SU-DHL-6 (cell line): ENCODE measurements at regions not wholly inside any gene's neighbourhood (a gene's known extent, or its start where the extent isn't known, plus 50 kb on each side); places are given as distances from the start of the nearest gene placed in this dataset.

ENCODE experiments used
- H2AFZ ChIP-seq: fragments of 200-600 bp; sonication (generic); 2 replicates; pipeline ENCODE4 v1.6.1; 2014; ENCODE audit warnings: low read depth, mild to moderate bottlenecking, moderate library complexity, mixed read lengths, antibody characterized with exemption, low read length; ENCODE audit not compliant: severe bottlenecking
- H3F3A ChIP-seq: fragments of 200-600 bp; shearing (Covaris generic); 2 replicates; pipeline ENCODE4 v1.6.0; 2016; ENCODE audit warnings: antibody characterized with exemption, mild to moderate bottlenecking; ENCODE audit not compliant: insufficient read depth
- H3K27ac ChIP-seq: fragments of 200-600 bp; sonication (generic); 2 replicates; pipeline ENCODE4 v1.5.1; 2016; ENCODE audit warnings: low read depth, mild to moderate bottlenecking, low read length, moderate library complexity, mixed read lengths
- H3K27me3 ChIP-seq: fragments of 200-600 bp; sonication (generic), shearing (Covaris generic); 2 replicates; pipeline ENCODE4 v1.6.0; 2014; ENCODE audit warnings: mild to moderate bottlenecking, low read length
- H3K36me3 ChIP-seq: fragments of 200-600 bp; sonication (generic); 2 replicates; pipeline ENCODE4 v1.6.1; 2014; ENCODE audit warnings: mild to moderate bottlenecking, low read length, mixed read lengths
- H3K4me2 ChIP-seq: fragments of 300-600, 200-600 bp; shearing (Covaris generic), sonication (generic); 2 replicates; pipeline ENCODE4 v1.6.0; 2014; ENCODE audit warnings: low read length, low read depth, mild to moderate bottlenecking; ENCODE audit not compliant: poor library complexity, severe bottlenecking
- H3K4me3 ChIP-seq: fragments of 200-600 bp; sonication (generic); 2 replicates; pipeline ENCODE4 v1.5.1; 2014; ENCODE audit warnings: antibody characterized with exemption, low read length, mild to moderate bottlenecking, mixed read lengths; ENCODE audit not compliant: insufficient read depth, poor library complexity, severe bottlenecking
- H3K79me2 ChIP-seq: fragments of 200-600 bp; sonication (generic); 2 replicates; pipeline ENCODE4 v1.6.1; 2014; ENCODE audit warnings: mild to moderate bottlenecking, low read length, moderate library complexity; ENCODE audit not compliant: insufficient read depth
- H3K9ac ChIP-seq: fragments of 200-600 bp; sonication (generic); 2 replicates; pipeline ENCODE4 v1.7.0; 2014; ENCODE audit warnings: mild to moderate bottlenecking, low read length
- H3K9me2 ChIP-seq: fragments of 200-600 bp; sonication (generic); replicated peaks from 2 replicates; pipeline ENCODE4 v1.6.1; 2014; ENCODE audit warnings: low read length; ENCODE audit not compliant: insufficient read depth
- H3K9me3 ChIP-seq: fragments of 200-600 bp; sonication (generic); 2 replicates; pipeline ENCODE4 v1.6.1; 2014; ENCODE audit warnings: low read length, mixed read lengths; ENCODE audit not compliant: insufficient read depth
- H4K20me1 ChIP-seq: fragments of 200-600 bp; sonication (generic); 2 replicates; pipeline ENCODE4 v1.6.1; 2014; ENCODE audit warnings: low read depth, mild to moderate bottlenecking, antibody characterized with exemption, low read length, moderate library complexity, mixed read lengths
- CTCF ChIP-seq: fragments of 200-600 bp; sonication (generic); IDR thresholded peaks from one replicate; pipeline ENCODE4 v1.5.1; 2017; ENCODE audit warnings: antibody characterized with exemption, mild to moderate bottlenecking, low read length, moderate library complexity; ENCODE audit not compliant: insufficient read depth, poor library complexity, severe bottlenecking
- EZH2phosphoT487 ChIP-seq: fragments of 200-600 bp; sonication (generic), shearing (Covaris generic); conservative IDR thresholded peaks from 2 replicates; pipeline ENCODE4 v1.6.1; 2018; ENCODE audit warnings: mild to moderate bottlenecking, antibody characterized with exemption, low read length, moderate library complexity, mixed read lengths

GRCh38 chr5:39521940-39522590 lies 97.3 kb upstream of the DAB2 start:
- H3K4me2 ChIP-seq = no peak overlapping the region
- H3K27ac ChIP-seq = no peak overlapping the region
- no peaks in the 10 kb centered on the region for H3K36me3 ChIP-seq
- no peaks in the 10 kb centered on the region for H3K9me2 ChIP-seq
- no peaks in the 10 kb centered on the region for H3K79me2 ChIP-seq
- H4K20me1 ChIP-seq = no peaks in the 10 kb centered on the region
- H2AFZ ChIP-seq = no peak overlapping the region
- H3K27me3 ChIP-seq = no peaks in the 10 kb centered on the region
- H3K9me3 ChIP-seq = no peaks in the 10 kb centered on the region
- no peak for TF ChIP-seq EZH2phosphoT487
- TF ChIP-seq CTCF = no peak
- H3F3A ChIP-seq = no peaks in the 10 kb centered on the region
- H3K9ac ChIP-seq = no peak overlapping the region
- H3K4me3 ChIP-seq = no peak overlapping the region

GRCh38 chr5:39521098-39521860 lies 96.5 kb upstream of the DAB2 start:
- Histone ChIP-seq H3K79me2 (no peaks in the 10 kb centered on the region), H3K4me2 (no peak overlapping the region), H3K36me3 (no peaks in the 10 kb centered on the region), H4K20me1 (no peaks in the 10 kb centered on the region), H3K9ac (no peak overlapping the region), H2AFZ (no peak overlapping the region), H3F3A (no peaks in the 10 kb centered on the region), H3K27ac (no peak overlapping the region), H3K9me3 (no peaks in the 10 kb centered on the region), H3K9me2 (no peaks in the 10 kb centered on the region), H3K4me3 (no peak overlapping the region), H3K27me3 (no peaks in the 10 kb centered on the region)
- TF ChIP-seq EZH2phosphoT487 (no peak), CTCF (no peak)

DNA sequence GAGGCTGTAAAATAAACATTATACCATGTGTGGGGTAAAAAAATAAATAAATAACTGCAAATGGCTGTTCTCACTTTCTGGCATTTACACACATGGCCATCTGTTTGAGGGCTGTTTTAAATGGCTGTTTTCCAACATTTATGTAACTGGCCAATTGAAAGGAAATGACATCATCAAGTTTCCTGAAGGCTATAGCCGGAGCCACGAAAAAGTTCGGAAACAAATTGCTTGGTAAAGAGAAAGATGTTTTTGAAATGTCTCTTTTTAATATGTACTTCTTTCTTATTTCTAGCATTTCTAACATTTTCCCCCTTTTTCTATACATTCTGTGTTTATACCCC lies 95.4 kb upstream of the DAB2 start:
- Histone ChIP-seq H3F3A (no peaks in the 10 kb centered on the region), H3K36me3 (no peaks in the 10 kb centered on the region), H4K20me1 (no peaks in the 10 kb centered on the region), H3K79me2 (no peaks in the 10 kb centered on the region), H3K4me2 (no peak overlapping the region), H3K9me2 (no peaks in the 10 kb centered on the region), H3K4me3 (no peak overlapping the region), H3K27ac (no peak overlapping the region), H3K9me3 (no peaks in the 10 kb centered on the region), H3K27me3 (no peaks in the 10 kb centered on the region), H2AFZ (no peak overlapping the region), H3K9ac (no peak overlapping the region)
- TF ChIP-seq CTCF (no peak), EZH2phosphoT487 (no peak)
